Suprapubic skin (tissue), 3 donors: ENCODE measurements at regions not wholly inside any gene's neighbourhood (a gene's known extent, or its start where the extent isn't known, plus 50 kb on each side); places are given as distances from the start of the nearest gene placed in this dataset.

Experiments
- CTCF ChIP-seq, 2 donors: fragments of 200-600 bp in 1 of 2; fragments of 450-650 bp in 1 of 2; sonication (generic) in 1 of 2; IDR thresholded peaks; one replicate each; pipeline ENCODE4 v1.5.1; 2016 to 2019; ENCODE audit warnings: antibody characterized with exemption in 2 of 2, mild to moderate bottlenecking in 1 of 2, moderate library complexity in 1 of 2
- EP300 ChIP-seq: sonication (generic); formaldehyde crosslinking; IDR thresholded peaks from one replicate; pipeline ENCODE4 v1.6.1; 2017; ENCODE audit warnings: antibody characterized with exemption
- POLR2A ChIP-seq, 2 donors: fragments of 450-650 bp; IDR thresholded peaks; one replicate each; pipeline ENCODE4 v1.6.1; 2017; ENCODE audit warnings: antibody characterized with exemption in 2 of 2, mild to moderate bottlenecking in 2 of 2, moderate library complexity in 2 of 2

DNA sequence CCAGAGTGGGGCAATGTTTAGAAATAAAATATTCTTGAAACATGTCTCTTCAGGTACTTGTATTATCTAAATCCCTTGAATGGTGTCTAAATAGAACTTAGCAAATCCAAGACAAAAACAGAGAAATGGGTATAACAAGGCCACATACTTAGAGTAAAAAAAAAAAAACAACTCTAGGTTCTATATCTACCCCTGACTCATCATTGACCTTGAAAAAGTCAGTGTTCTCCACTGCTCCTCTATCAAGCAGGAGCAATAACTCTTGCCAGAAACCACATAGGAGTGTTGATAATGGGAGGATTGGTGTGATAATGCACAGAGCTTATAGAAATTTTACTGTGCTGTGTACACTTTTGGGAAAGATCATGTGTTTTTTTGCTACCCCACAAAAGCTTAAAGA, 296.6 kb upstream of the PMFBP1 start:
- TF ChIP-seq CTCF (IDR thresholded peaks at IDR 0.05) (no peak), EP300 (no peak), POLR2A (IDR thresholded peaks at IDR 0.05) (no peak)
